Chondrocyte (in vitro differentiated cells): ENCODE measurements at regions not wholly inside any gene's neighbourhood (a gene's known extent, or its start where the extent isn't known, plus 50 kb on each side); places are given as distances from the start of the nearest gene placed in this dataset.

Experiments
- DNase-seq: peaks from one replicate; pipeline ENCODE4 v3.0.0; 2021; ENCODE audit warnings: mixed read lengths, low spot score
- H3K27ac Mint-ChIP-seq: one replicate; pipeline ENCODE4 v1.8.0; 2021; ENCODE audit warnings: mild to moderate bottlenecking, moderate library complexity, mixed read lengths; ENCODE audit not compliant: unreplicated experiment
- H3K27me3 Mint-ChIP-seq: 2 replicates; pipeline ENCODE4 v1.8.0; 2021; ENCODE audit warnings: low read depth, mixed read lengths
- H3K36me3 Mint-ChIP-seq: 2 replicates; pipeline ENCODE4 v1.8.0; 2021; ENCODE audit warnings: low read depth, mixed read lengths
- H3K4me1 Mint-ChIP-seq: 2 replicates; pipeline ENCODE4 v1.8.0; 2021; ENCODE audit warnings: low read depth, mild to moderate bottlenecking, mixed read lengths
- H3K4me3 Mint-ChIP-seq: one replicate; pipeline ENCODE4 v1.8.0; 2021; ENCODE audit warnings: mild to moderate bottlenecking, moderate library complexity, mixed read lengths; ENCODE audit not compliant: unreplicated experiment
- H3K9me3 Mint-ChIP-seq: 2 replicates; pipeline ENCODE4 v1.8.0; 2021; ENCODE audit warnings: low read depth, mixed read lengths
- CTCF ChIP-seq: fragments of 200-600 bp; sonication (generic); IDR thresholded peaks from 2 replicates; pipeline ENCODE4 v1.5.0; 2021; ENCODE audit warnings: antibody characterized with exemption, mild to moderate bottlenecking, moderate library complexity

GRCh38 chr15:91426412-91426811 is 326.4 kb downstream of the SV2B start:
- Mint-ChIP-seq H3K27me3 (peaks cover 7% of the 10 kb centered on the region), H3K4me3 (no peak overlapping the region), H3K36me3 (no peaks in the 10 kb centered on the region), H3K9me3 (no peaks in the 10 kb centered on the region), H3K4me1 (no peaks in the 10 kb centered on the region), H3K27ac (no peak overlapping the region)
- no peak for TF ChIP-seq CTCF
- DNase-seq: no peak

GRCh38 chr15:91429973-91430372 is 329.9 kb downstream of the SV2B start:
- no peak overlapping the region for H3K27ac Mint-ChIP-seq
- no peaks in the 10 kb centered on the region for H3K36me3 Mint-ChIP-seq
- peaks cover 5% of the 10 kb centered on the region for H3K27me3 Mint-ChIP-seq
- H3K9me3 Mint-ChIP-seq: peaks cover 8% of the 10 kb centered on the region
- H3K4me3 Mint-ChIP-seq: no peak overlapping the region
- no peaks in the 10 kb centered on the region for H3K4me1 Mint-ChIP-seq
- TF ChIP-seq CTCF: no peak
- DNase-seq: no peak

GRCh38 chr15:91431041-91431715 is 331.1 kb downstream of the SV2B start:
- TF ChIP-seq CTCF: no peak
- no peaks in the 10 kb centered on the region for H3K36me3 Mint-ChIP-seq
- H3K27me3 Mint-ChIP-seq: peaks cover 3% of the 10 kb centered on the region
- DNase-seq: no peak
- no peak overlapping the region for H3K4me3 Mint-ChIP-seq
- peaks cover 8% of the 10 kb centered on the region for H3K9me3 Mint-ChIP-seq
- H3K4me1 Mint-ChIP-seq: no peaks in the 10 kb centered on the region
- no peak overlapping the region for H3K27ac Mint-ChIP-seq

- no peaks in the 10 kb centered on the region for H3K4me1 Mint-ChIP-seq
- no peaks in the 10 kb centered on the region for H3K36me3 Mint-ChIP-seq
- no peak for TF ChIP-seq CTCF
- H3K4me3 Mint-ChIP-seq: no peak overlapping the region
- no peaks in the 10 kb centered on the region for H3K27me3 Mint-ChIP-seq
- no peak overlapping the region for H3K27ac Mint-ChIP-seq
- no peak for DNase-seq
- peaks cover 8% of the 10 kb centered on the region for H3K9me3 Mint-ChIP-seq
Observed at GRCh38 chr15:91435113-91435512, 335.1 kb downstream of the SV2B start.

- Mint-ChIP-seq H3K4me1 (no peaks in the 10 kb centered on the region), H3K4me3 (no peak overlapping the region), H3K9me3 (peaks cover 14% of the 10 kb centered on the region), H3K27ac (no peak overlapping the region), H3K36me3 (no peaks in the 10 kb centered on the region), H3K27me3 (peaks cover 16% of the 10 kb centered on the region)
- no peak for DNase-seq
- TF ChIP-seq CTCF: no peak
Observed at GRCh38 chr15:91444656-91445055, 344.6 kb downstream of the SV2B start.
